ENCODE measurements at regions not wholly inside any gene's neighbourhood (a gene's known extent, or its start where the extent isn't known, plus 50 kb on each side); places are given as distances from the start of the nearest gene placed in this dataset.

GRCh38 chr11:95459291-95460042, 228.5 kb upstream of the SESN3 start:
- H3K4me3 ChIP-seq (ENCODE audit: control insufficient read depth, low read depth, low read length): no peak overlapping the region
- TF ChIP-seq CTCF (IDR thresholded peaks at IDR 0.05; ENCODE audit: control insufficient read depth, insufficient read depth, low read depth, low read length, missing control alignments): no peak
- DNase-seq (ENCODE audit: low read depth): no peak

GRCh38 chr11:95456714-95457491, 225.9 kb upstream of the SESN3 start:
- no peak for TF ChIP-seq CTCF (IDR thresholded peaks at IDR 0.05; ENCODE audit: control insufficient read depth, insufficient read depth, low read depth, low read length, missing control alignments)
- no peak for DNase-seq (ENCODE audit: low read depth)
- no peak overlapping the region for H3K4me3 ChIP-seq (ENCODE audit: control insufficient read depth, low read depth, low read length)

GRCh38 chr11:95455228-95455970, 224.4 kb upstream of the SESN3 start:
- DNase-seq (ENCODE audit: low read depth): no peak

GRCh38 chr11:95453616-95454171, 222.7 kb upstream of the SESN3 start:
- no peak for TF ChIP-seq CTCF (IDR thresholded peaks at IDR 0.05; ENCODE audit: control insufficient read depth, insufficient read depth, low read depth, low read length, missing control alignments)

More at GRCh38 chr11:95455228-95455970, 224.4 kb upstream of the SESN3 start:
- TF ChIP-seq CTCF (IDR thresholded peaks at IDR 0.05; ENCODE audit: control insufficient read depth, insufficient read depth, low read depth, low read length, missing control alignments): no peak
- H3K4me3 ChIP-seq (ENCODE audit: control insufficient read depth, low read depth, low read length): no peak overlapping the region

GRCh38 chr11:95451682-95452081, 220.7 kb upstream of the SESN3 start:
- no peak for TF ChIP-seq CTCF (IDR thresholded peaks at IDR 0.05; ENCODE audit: control insufficient read depth, insufficient read depth, low read depth, low read length, missing control alignments)
- peak; percentile 14 for DNase-seq (ENCODE audit: low read depth)

More at GRCh38 chr11:95453616-95454171, 222.7 kb upstream of the SESN3 start:
- no peak overlapping the region for H3K4me3 ChIP-seq (ENCODE audit: control insufficient read depth, low read depth, low read length)
- DNase-seq (ENCODE audit: low read depth): no peak

GRCh38 chr11:95451261-95451660, 220.3 kb upstream of the SESN3 start:
- no peak overlapping the region for H3K4me3 ChIP-seq (ENCODE audit: control insufficient read depth, low read depth, low read length)
- TF ChIP-seq CTCF (IDR thresholded peaks at IDR 0.05; ENCODE audit: control insufficient read depth, insufficient read depth, low read depth, low read length, missing control alignments): no peak
- DNase-seq (ENCODE audit: low read depth): no peak

More at GRCh38 chr11:95451682-95452081, 220.7 kb upstream of the SESN3 start:
- no peak overlapping the region for H3K4me3 ChIP-seq (ENCODE audit: control insufficient read depth, low read depth, low read length)
